ENCODE measurements at regions not wholly inside any gene's neighbourhood (a gene's known extent, or its start where the extent isn't known, plus 50 kb on each side); places are given as distances from the start of the nearest gene placed in this dataset.

DNA sequence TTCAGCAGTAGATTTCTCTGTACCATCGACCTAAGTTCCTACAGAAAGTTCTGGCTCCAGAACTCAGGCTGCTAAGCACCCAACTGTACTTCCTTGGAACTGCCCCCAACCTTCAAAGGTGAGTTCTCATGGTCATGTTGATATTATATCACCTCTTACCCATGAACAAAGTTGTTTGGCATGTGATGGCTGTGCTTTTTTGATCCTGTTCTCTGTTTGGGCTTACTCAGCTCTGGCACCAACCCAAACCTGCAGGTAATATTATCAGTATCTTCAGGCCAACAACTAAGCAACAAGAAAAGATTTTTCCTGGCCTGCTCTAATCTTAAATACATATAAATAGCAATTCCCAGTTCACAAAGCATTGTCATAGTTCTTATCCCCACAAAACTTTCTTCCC, 318.7 kb upstream of the LMCD1 start:
- DNase-seq (ENCODE audit: low read depth) = no peak
- TF ChIP-seq, protein P1, sequence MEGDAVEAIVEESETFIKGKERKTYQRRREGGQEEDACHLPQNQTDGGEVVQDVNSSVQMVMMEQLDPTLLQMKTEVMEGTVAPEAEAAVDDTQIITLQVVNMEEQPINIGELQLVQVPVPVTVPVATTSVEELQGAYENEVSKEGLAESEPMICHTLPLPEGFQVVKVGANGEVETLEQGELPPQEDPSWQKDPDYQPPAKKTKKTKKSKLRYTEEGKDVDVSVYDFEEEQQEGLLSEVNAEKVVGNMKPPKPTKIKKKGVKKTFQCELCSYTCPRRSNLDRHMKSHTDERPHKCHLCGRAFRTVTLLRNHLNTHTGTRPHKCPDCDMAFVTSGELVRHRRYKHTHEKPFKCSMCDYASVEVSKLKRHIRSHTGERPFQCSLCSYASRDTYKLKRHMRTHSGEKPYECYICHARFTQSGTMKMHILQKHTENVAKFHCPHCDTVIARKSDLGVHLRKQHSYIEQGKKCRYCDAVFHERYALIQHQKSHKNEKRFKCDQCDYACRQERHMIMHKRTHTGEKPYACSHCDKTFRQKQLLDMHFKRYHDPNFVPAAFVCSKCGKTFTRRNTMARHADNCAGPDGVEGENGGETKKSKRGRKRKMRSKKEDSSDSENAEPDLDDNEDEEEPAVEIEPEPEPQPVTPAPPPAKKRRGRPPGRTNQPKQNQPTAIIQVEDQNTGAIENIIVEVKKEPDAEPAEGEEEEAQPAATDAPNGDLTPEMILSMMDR (IDR thresholded peaks at IDR 0.05; ENCODE audit: control insufficient read depth, extremely low read depth, insufficient read depth) = no peak
- H3K4me3 ChIP-seq (ENCODE audit: low read depth, low read length) = no peak overlapping the region

DNA sequence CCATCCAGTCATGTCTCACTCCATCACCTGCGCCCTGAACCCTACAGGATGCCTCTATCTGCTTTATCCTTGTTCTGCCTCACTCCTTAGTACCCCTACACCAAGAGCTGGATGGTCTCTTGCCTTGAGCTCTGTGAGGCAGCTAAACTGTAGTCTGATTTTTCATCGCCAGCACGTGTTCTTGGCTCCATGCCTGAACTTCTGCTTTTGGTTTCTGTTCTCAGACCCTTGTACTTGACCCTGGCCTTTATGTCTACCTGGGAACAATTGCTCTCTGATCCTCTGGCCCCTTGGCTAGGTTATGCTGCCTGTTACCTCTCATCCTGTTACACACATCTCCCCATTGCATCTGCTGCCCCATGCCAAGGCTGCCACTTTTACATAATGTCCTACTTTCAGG, 318.0 kb upstream of the LMCD1 start:
- H3K4me3 ChIP-seq (ENCODE audit: low read depth, low read length) = no peak overlapping the region
- TF ChIP-seq, protein P1 (IDR thresholded peaks at IDR 0.05; ENCODE audit: control insufficient read depth, extremely low read depth, insufficient read depth) = no peak
- DNase-seq (ENCODE audit: low read depth) = no peak

DNA sequence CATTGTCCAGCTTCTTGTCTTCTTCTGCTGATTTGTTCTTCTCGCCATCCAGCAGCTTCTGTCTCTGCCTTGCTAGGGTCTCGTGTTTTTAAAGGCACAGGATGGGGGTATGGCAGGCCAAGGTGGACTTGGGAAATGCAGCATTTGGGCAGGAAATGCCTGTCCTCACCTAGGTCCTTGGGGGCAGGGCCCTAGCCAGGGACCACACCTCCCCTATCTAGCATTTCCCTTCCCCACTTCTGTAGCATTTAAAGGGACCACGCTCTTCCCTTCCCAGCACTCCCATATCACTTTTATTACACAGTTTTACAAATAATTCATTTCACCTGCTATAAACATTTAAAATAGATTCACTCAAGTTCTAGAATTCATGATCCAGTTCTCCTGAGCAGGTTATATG, 315.4 kb upstream of the LMCD1 start:
- no peak for DNase-seq (ENCODE audit: low read depth)
- TF ChIP-seq, protein P1 (IDR thresholded peaks at IDR 0.05; ENCODE audit: control insufficient read depth, extremely low read depth, insufficient read depth) = no peak
- no peak overlapping the region for H3K4me3 ChIP-seq (ENCODE audit: low read depth, low read length)

DNA sequence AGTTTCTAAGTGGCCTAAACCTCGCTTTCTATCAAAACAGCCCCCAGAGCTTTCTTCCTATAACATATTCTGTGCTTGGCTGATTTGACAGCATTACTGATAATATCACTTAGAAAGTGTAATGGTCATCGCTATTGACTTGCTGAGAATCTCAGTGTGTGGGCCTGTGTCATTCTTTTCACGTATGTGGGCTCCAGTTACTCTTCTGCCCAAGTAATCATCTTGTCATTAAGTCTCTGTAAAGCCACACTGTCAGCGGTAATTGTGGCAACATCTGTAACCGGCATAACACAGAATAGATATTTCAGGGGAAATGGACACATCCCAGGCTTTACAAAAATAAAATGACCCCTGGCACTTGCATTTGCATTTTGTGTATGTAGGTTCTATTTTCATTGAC, 313.6 kb upstream of the LMCD1 start:
- no peak for DNase-seq (ENCODE audit: low read depth)
- no peak overlapping the region for H3K4me3 ChIP-seq (ENCODE audit: low read depth, low read length)
- TF ChIP-seq, protein P1 (IDR thresholded peaks at IDR 0.05; ENCODE audit: control insufficient read depth, extremely low read depth, insufficient read depth) = no peak

DNA sequence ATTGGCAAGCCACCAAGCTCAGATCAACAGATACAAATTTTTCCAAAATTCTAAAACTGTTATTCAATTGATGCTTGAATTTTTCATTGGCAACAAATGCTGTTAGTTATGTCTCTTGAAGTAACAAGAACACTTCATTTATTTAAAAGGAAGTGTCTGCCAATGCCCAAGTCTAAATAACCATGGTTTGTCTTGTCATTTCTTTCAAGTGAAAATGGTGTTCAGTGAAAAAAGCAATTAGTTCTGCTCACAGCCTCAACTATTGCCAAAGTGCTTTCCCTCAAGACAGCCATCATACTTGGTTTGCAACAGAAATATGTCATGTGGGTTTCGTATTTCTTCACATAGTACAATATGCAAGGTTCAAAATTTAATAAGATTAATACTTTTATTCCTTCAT, 312.6 kb upstream of the LMCD1 start:
- H3K4me3 ChIP-seq (ENCODE audit: low read depth, low read length) = no peak overlapping the region
- TF ChIP-seq, protein P1 (IDR thresholded peaks at IDR 0.05; ENCODE audit: control insufficient read depth, extremely low read depth, insufficient read depth) = no peak
- DNase-seq (ENCODE audit: low read depth) = no peak

DNA sequence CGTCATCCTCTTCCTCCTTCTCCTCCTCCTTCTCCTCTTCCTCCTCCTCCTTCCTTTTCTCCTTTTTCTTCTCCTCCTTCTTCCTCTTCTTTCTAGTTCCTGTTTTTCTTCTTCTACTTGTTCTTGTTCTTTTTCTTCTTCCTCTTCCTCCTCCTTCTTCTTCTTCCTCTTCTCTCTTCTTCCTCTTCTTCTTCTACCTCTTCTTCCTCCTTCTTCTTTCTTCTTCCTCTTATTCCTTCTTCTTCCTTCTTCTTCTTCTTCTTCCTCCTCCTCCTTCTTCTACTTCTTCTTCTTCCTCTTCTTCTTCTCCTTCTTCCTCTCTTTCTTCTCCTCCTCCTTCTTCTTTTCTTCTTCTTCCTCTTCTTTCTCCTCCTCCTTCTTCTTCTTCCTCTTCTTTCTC, 310.2 kb upstream of the LMCD1 start:
- TF ChIP-seq, protein P1 (IDR thresholded peaks at IDR 0.05; ENCODE audit: control insufficient read depth, extremely low read depth, insufficient read depth) = no peak
- no peak for DNase-seq (ENCODE audit: low read depth)
- no peak overlapping the region for H3K4me3 ChIP-seq (ENCODE audit: low read depth, low read length)

DNA sequence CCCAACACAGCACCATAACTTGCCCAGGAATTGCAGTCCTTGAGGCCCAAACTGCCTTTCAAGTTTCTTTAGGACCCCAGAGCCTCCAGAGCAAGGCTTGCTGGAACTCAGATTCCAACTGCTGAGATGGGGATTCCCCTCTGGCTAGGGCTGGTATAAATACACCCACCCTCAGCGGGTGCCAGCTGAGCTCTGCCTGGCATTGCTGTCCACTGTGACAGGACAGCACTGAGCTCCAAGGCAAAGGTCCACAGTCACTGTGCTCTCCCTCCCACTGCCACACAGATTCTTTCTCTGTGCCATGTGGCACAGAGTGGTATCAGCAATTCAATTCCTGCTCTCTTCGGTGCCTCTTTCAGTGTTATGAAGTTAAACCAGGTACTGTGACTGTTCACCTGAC, 304.2 kb upstream of the LMCD1 start:
- H3K4me3 ChIP-seq (ENCODE audit: low read depth, low read length) = no peak overlapping the region
- no peak for DNase-seq (ENCODE audit: low read depth)
- TF ChIP-seq, protein P1 (IDR thresholded peaks at IDR 0.05; ENCODE audit: control insufficient read depth, extremely low read depth, insufficient read depth) = no peak

Data from LNCaP clone FGC (cell line).